MM.1S (cell line): ENCODE measurements at regions not wholly inside any gene's neighbourhood (a gene's known extent, or its start where the extent isn't known, plus 50 kb on each side); places are given as distances from the start of the nearest gene placed in this dataset.

Source experiments
- DNase-seq: peaks from one replicate; pipeline ENCODE4 v3.0.0-alpha.2; 2015
- H2AFZ ChIP-seq: fragments of 300-600 bp; sonication (generic); 2 replicates; pipeline ENCODE4 v1.6.0; 2016; ENCODE audit warnings: antibody characterized with exemption, low read length
- H3F3A ChIP-seq: fragments of 300-600 bp; sonication (generic); 2 replicates; pipeline ENCODE4 v1.6.1; 2016; ENCODE audit warnings: mild to moderate bottlenecking, antibody characterized with exemption, low read length, moderate library complexity, mixed read lengths; ENCODE audit not compliant: insufficient read depth
- H3K27ac ChIP-seq: fragments of 300-600 bp; sonication (generic); 2 replicates; pipeline ENCODE4 v1.5.1; 2016; ENCODE audit warnings: mild to moderate bottlenecking, low read length
- H3K27me3 ChIP-seq: fragments of 300-600 bp; sonication (generic); replicated peaks from 2 replicates; pipeline ENCODE4 v1.6.0; 2016; ENCODE audit warnings: low read length; ENCODE audit not compliant: insufficient read depth
- H3K36me3 ChIP-seq: fragments of 300-600 bp; sonication (generic); replicated peaks from 2 replicates; pipeline ENCODE4 v1.6.1; 2016; ENCODE audit warnings: mild to moderate bottlenecking, low read length, mixed read lengths; ENCODE audit not compliant: insufficient read depth
- H3K4me1 ChIP-seq: fragments of 300-600 bp; sonication (generic); 2 replicates; pipeline ENCODE4 v1.6.1; 2016; ENCODE audit warnings: low read length, mixed read lengths
- H3K4me2 ChIP-seq: fragments of 300-600 bp; sonication (generic); 2 replicates; pipeline ENCODE4 v1.6.0; 2016; ENCODE audit warnings: low read depth, low read length
- H3K4me3 ChIP-seq: fragments of 300-600 bp; sonication (generic); 2 replicates; pipeline ENCODE4 v1.5.1; 2016; ENCODE audit warnings: low read length, mixed read lengths
- H3K79me2 ChIP-seq: fragments of 300-600 bp; sonication (generic); 2 replicates; pipeline ENCODE4 v1.6.1; 2016; ENCODE audit warnings: mixed run types, low read length, mixed read lengths
- H3K9ac ChIP-seq: fragments of 300-600 bp; sonication (generic); 2 replicates; pipeline ENCODE4 v1.6.1; 2016; ENCODE audit warnings: low read length, mixed read lengths
- H3K9me2 ChIP-seq: fragments of 300-600 bp; sonication (generic); replicated peaks from 2 replicates; pipeline ENCODE4 v1.6.1; 2016; ENCODE audit warnings: mild to moderate bottlenecking, low read length, mixed read lengths; ENCODE audit not compliant: insufficient read depth
- H3K9me3 ChIP-seq: fragments of 300-600 bp; sonication (generic); replicated peaks from 2 replicates; pipeline ENCODE4 v1.6.1; 2016; ENCODE audit warnings: mild to moderate bottlenecking, low read length, mixed read lengths; ENCODE audit not compliant: insufficient read depth
- H4K20me1 ChIP-seq: fragments of 300-600 bp; sonication (generic); 2 replicates; pipeline ENCODE4 v1.6.1; 2016; ENCODE audit warnings: mild to moderate bottlenecking, low read length, moderate library complexity, mixed read lengths; ENCODE audit not compliant: insufficient read depth
- EZH2 ChIP-seq: fragments of 300-600 bp; sonication (generic); optimal IDR thresholded peaks from 2 replicates; pipeline ENCODE3; 2017; ENCODE audit warnings: low read depth, mild to moderate bottlenecking, antibody characterized with exemption, low read length, mixed read lengths
- EZH2phosphoT487 ChIP-seq: fragments of 300-600 bp; sonication (generic); IDR thresholded peaks from 2 replicates; pipeline ENCODE4 v1.6.1; 2018; ENCODE audit warnings: antibody characterized with exemption, low read length
- TF ChIP-seq, protein P1 (sequence below): fragments of 300-600 bp; sonication (generic); IDR thresholded peaks from 2 replicates; pipeline ENCODE4 v1.5.1; 2016; ENCODE audit warnings: antibody characterized with exemption, low read length, mixed read lengths

DNA sequence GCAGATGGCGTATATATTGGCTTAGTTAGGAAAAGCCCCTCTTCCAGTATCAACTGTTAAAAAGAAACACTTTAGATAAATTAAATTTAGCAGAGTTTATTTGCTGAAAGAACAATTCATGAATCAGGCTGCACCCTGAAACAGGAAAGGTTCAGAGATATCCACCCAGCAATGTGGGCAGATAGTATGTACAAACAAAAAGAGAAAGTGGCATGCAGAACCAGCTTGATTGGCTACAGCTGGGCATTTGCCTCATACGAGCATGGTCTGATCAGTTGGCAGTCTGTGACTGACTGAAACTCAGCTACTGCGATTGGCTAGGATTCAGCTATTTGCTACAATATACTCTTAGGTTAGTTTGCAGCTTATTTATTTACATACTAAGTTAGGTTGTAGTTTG lies 98.2 kb downstream of the ZC3H11B start:
- Histone ChIP-seq H3K4me2 (no peak overlapping the region), H3K79me2 (no peaks in the 10 kb centered on the region), H3K27me3 (no peaks in the 10 kb centered on the region), H3K4me1 (no peaks in the 10 kb centered on the region), H3K9ac (no peak overlapping the region), H3K9me3 (no peaks in the 10 kb centered on the region), H2AFZ (no peak overlapping the region), H3K4me3 (no peak overlapping the region), H3F3A (no peaks in the 10 kb centered on the region), H4K20me1 (no peaks in the 10 kb centered on the region), H3K36me3 (no peaks in the 10 kb centered on the region), H3K27ac (no peak overlapping the region), H3K9me2 (no peaks in the 10 kb centered on the region)
- TF ChIP-seq EZH2 (no peak), EZH2phosphoT487 (no peak)
- TF ChIP-seq, protein P1, sequence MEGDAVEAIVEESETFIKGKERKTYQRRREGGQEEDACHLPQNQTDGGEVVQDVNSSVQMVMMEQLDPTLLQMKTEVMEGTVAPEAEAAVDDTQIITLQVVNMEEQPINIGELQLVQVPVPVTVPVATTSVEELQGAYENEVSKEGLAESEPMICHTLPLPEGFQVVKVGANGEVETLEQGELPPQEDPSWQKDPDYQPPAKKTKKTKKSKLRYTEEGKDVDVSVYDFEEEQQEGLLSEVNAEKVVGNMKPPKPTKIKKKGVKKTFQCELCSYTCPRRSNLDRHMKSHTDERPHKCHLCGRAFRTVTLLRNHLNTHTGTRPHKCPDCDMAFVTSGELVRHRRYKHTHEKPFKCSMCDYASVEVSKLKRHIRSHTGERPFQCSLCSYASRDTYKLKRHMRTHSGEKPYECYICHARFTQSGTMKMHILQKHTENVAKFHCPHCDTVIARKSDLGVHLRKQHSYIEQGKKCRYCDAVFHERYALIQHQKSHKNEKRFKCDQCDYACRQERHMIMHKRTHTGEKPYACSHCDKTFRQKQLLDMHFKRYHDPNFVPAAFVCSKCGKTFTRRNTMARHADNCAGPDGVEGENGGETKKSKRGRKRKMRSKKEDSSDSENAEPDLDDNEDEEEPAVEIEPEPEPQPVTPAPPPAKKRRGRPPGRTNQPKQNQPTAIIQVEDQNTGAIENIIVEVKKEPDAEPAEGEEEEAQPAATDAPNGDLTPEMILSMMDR: no peak
- DNase-seq: peak; percentile 60

DNA sequence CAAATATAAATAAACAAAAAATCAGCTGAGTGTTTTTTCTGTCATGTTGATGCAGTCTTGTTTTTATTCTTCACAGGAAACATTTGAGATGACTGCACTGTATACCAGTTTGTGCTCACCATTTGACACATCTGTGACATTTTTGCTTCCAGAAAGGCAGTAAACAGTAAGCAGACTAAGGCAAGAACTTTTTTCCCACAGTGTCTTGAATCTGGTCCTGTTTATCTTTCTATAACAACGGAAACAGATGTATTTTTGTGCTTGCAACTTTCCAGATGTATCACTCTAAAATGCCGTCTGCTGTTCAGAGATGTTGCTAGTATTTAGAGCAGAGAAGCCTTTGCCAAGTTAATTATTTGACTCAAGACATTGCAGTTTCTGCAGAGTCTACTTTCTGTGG lies 105.5 kb downstream of the ZC3H11B start:
- no peak overlapping the region for H3K9ac ChIP-seq
- no peaks in the 10 kb centered on the region for H3K36me3 ChIP-seq
- H3K79me2 ChIP-seq: no peaks in the 10 kb centered on the region
- H3K9me2 ChIP-seq: no peaks in the 10 kb centered on the region
- no peaks in the 10 kb centered on the region for H3K9me3 ChIP-seq
- H4K20me1 ChIP-seq: no peaks in the 10 kb centered on the region
- no peak for DNase-seq
- no peaks in the 10 kb centered on the region for H3F3A ChIP-seq
- H3K27ac ChIP-seq: no peak overlapping the region
- H3K4me3 ChIP-seq: no peak overlapping the region
- H3K4me2 ChIP-seq: no peak overlapping the region
- H2AFZ ChIP-seq: no peak overlapping the region
- no peaks in the 10 kb centered on the region for H3K27me3 ChIP-seq
- H3K4me1 ChIP-seq: no peaks in the 10 kb centered on the region
- TF ChIP-seq, protein P1: no peak
- TF ChIP-seq EZH2 (no peak), EZH2phosphoT487 (no peak)

DNA sequence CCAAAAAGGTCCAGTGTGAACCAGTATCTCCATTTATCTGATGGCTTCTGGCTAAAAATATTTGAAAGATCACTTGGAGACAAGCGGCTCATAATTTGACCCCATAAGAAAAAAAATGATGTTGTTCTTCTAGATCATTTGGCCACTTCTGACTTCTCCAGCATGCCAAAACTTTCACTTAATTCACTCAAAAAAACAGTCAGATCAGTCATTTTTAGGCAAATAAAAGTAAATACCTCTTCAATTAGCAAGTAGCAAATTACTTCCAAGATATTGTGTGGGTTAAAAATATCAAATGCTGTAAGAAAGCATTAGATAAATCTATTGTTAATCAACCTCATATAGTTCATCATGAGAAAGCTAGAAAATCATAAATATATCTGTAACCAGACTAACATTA lies 106.0 kb downstream of the ZC3H11B start:
- no peaks in the 10 kb centered on the region for H3F3A ChIP-seq
- H3K79me2 ChIP-seq: no peaks in the 10 kb centered on the region
- no peak overlapping the region for H3K27ac ChIP-seq
- H3K9me3 ChIP-seq: no peaks in the 10 kb centered on the region
- no peak for DNase-seq
- no peak overlapping the region for H3K4me3 ChIP-seq
- H3K36me3 ChIP-seq: no peaks in the 10 kb centered on the region
- no peaks in the 10 kb centered on the region for H3K9me2 ChIP-seq
- no peaks in the 10 kb centered on the region for H4K20me1 ChIP-seq
- TF ChIP-seq EZH2phosphoT487 (no peak), EZH2 (no peak)
- TF ChIP-seq, protein P1: no peak
- no peak overlapping the region for H3K9ac ChIP-seq
- H2AFZ ChIP-seq: no peak overlapping the region
- no peaks in the 10 kb centered on the region for H3K27me3 ChIP-seq
- H3K4me2 ChIP-seq: no peak overlapping the region
- no peaks in the 10 kb centered on the region for H3K4me1 ChIP-seq

DNA sequence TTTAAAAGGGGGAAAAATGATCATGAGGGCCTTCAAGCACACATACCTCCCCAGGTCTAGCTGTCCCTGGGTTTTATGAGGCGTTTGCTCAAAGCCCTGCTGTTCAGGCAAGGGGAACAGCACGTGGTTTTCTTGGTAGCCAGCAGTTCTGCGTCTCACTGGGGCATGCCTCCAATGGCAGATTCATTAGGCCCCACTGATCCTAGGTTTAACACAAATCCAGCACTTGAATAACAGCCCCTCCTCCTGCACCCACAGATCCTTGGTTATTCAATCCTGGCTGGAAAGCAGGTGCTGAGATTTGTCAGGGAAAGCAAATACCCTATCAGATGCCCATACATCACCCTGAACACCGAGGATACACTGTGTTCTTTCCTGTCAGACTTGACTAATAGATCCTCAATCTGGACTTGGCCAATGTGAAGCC lies 106.4 kb downstream of the ZC3H11B start:
- no peaks in the 10 kb centered on the region for H3F3A ChIP-seq
- no peak overlapping the region for H3K4me3 ChIP-seq
- H3K36me3 ChIP-seq: no peaks in the 10 kb centered on the region
- H3K27me3 ChIP-seq: no peaks in the 10 kb centered on the region
- no peaks in the 10 kb centered on the region for H4K20me1 ChIP-seq
- no peak overlapping the region for H3K9ac ChIP-seq
- H2AFZ ChIP-seq: no peak overlapping the region
- H3K9me2 ChIP-seq: no peaks in the 10 kb centered on the region
- H3K4me2 ChIP-seq: no peak overlapping the region
- H3K9me3 ChIP-seq: no peaks in the 10 kb centered on the region
- DNase-seq: no peak
- TF ChIP-seq, protein P1: no peak
- TF ChIP-seq EZH2 (no peak), EZH2phosphoT487 (no peak)
- H3K27ac ChIP-seq: no peak overlapping the region
- H3K4me1 ChIP-seq: no peaks in the 10 kb centered on the region
- H3K79me2 ChIP-seq: no peaks in the 10 kb centered on the region
